GM21576 (cell line): ENCODE measurements at regions not wholly inside any gene's neighbourhood (a gene's known extent, or its start where the extent isn't known, plus 50 kb on each side); places are given as distances from the start of the nearest gene placed in this dataset.
"Not testable (repeated sequence)": the region's sequence is repeated elsewhere in the genome, so short reads cannot be mapped to it uniquely, and the experiment has no call there.

ENCODE experiments used
- ATAC-seq: cut with Tn5 transposase; IDR thresholded peaks from one replicate; pipeline ENCODE4 v1.9.1; 2021; ENCODE audit warnings: mild to moderate bottlenecking, moderate library complexity; ENCODE audit not compliant: unreplicated experiment

DNA sequence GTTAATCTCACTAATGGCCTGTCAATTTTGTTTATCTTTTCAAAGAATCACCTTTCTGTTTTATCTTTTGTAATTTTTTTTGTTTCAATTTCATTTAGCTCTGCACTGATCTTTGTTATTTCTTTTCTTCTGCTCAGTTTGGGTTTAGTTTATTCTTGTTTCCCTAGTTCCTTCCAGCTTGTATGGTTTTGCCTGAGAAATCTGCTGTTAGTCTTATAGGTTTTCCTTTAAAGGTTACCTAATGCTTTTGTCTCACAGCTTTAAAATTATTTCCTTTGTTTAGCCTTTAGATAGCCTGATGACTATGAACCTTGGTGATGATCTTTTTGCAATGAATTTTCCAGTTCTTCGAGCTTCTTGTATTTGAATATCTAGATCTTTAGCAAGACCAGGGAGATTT lies 1869.8 kb upstream of the PCDH20 start:
- ATAC-seq, result no peak

DNA sequence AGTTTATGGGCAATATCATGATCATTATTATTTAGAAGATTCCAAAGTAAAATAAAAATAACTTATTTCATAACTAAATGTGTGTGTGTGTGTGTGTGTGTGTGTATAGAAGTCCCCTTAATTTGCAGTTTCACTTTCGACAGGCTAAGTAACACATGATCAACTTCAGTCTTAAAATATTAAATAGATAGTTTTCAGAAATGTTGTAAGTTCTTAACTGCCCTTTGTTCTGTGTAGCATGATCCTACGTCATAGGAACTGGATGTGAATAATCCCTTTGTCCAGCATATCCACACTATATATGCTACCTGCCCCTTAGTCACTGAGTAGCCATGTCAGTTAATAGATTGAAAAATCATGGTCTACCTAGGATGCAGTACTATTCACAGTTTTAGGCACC lies 1863.5 kb upstream of the PCDH20 start:
- ATAC-seq, result no peak

DNA sequence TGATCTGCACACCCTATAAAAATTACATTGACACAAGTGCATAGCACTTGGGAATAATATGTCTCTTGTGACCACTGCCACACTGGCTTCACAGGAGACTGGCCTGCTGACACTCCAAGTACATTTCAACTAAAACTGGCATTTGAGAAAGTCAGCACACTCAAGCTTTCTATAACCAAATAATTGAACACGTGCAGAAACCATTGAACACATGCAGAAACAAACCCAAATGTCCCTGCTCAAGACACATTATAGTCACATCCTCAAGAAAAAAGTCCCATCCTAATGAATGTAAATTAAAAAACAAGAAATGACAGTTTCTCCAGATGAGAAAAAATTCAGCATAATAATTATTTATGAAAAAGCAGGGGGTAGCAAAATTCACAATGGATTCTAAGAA lies 1859.1 kb upstream of the PCDH20 start:
- ATAC-seq, result no peak

DNA sequence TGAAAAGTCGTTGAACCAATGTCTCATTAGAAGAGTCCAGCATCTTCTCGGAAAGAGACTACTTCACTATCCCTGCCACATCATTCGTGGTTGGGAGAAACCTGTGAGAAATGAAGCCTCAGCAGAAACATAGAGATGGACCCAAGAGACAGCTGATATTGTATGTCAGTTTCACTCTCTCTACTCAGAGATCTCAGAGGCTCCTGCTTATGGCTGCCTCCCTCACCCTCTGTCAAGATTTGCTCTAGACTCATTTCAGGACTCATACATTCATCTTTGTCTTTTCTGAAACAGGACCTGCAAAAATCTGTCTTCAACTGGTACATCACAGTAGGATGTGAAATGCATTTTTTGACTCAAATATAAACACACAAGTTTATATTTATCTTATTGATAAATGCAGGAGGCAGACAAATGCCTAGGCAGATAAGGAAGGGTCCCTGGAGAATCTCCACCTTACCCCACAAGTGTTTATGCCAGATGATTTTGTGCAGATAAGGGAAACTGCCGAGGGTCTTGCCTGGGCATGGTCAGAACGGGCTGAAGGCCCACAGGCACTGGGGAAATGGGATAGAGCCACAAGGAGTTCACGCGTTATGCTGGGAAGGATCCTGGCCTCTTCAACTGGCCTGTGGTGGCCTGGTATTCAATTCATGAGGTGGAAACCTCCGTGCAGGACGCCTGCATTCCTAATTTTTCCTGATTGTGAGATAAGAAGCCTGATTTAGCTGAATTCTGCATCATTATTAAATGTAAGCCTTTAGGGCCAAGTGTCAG lies 1834.0 kb upstream of the PCDH20 start:
- ATAC-seq, result no peak

DNA sequence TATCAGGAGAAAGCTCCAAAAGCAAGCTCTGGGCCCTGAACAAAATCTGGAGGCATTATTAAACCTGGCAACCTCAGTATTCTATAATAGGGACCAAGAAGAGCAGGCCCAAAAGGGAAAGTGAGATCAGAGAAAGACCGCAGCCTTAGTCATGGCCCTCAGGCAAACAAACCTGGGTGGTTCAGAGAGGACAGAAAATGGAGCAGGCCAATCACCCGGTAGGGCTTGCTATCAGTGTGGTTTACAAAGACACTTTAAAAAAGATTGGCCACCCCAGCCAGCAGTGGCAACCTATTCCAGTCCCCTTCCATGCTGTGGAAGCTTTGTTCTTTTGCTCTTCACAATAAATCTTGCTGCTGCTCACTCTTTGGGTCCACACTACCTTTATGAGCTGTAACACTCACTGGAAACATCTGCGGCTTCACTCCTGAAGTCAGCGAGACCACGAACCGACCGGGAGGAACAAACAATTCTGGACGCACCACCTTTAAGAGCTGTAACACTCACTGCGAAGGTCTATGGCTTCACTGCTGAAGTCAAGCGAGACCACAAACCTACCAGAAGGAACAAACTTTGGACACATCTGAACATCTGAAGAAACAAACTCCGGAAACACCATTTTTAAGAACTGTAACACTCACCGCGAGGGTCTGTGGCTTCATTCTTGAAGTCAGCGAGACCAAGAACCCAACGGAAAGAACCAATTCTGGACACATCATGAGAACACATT lies 1821.2 kb upstream of the PCDH20 start:
- ATAC-seq, result not testable (repeated sequence)

DNA sequence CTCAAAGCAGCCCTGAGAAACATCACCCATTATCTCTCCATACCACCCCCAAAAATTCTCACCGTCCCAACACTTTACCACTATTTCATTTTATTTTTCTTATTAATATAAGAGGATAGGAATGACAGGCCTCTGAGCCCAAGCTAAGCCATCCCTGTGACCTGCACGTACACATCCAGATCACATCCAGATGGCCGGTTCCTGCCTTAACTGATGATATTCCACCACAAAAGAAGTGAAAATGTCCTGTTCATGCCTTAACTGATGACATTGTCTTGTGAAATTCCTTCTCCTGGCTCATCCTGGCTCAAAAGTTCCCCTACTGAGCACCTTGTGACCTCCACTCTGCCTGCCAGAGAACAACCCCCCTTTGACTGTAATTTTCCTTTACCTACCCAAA lies 1802.9 kb upstream of the PCDH20 start:
- ATAC-seq, result not testable (repeated sequence)

DNA sequence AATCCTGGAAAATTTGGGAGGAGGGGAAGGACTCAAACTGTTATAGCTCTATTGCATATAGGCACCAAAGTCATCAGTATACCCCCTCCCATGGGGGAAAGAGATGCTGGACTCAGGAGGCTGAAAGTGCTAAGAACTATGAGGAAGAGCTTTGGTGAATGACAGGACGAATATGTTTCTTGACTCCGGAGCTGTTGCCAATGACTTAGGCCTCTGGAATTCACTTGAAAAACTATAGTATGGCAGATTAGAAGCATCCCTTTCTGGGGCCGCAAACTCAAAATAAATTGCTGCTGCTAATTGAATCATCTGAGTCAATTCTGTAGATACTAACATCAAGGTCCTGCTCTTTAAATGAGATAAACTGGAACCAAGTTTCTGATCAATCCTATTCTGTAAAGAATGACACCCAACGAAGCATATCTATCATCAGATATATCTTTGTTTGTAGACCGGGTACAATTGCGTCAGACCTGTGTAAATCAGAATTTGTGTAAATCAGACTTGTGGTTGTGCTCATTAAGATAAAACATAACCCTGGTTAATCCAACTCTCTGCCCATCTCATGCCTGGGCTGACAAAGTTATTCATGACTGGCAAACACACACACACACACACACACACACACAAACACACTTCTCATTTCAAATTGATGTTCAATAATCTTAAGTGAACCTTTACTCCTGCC lies 1793.8 kb upstream of the PCDH20 start:
- no peak for ATAC-seq

DNA sequence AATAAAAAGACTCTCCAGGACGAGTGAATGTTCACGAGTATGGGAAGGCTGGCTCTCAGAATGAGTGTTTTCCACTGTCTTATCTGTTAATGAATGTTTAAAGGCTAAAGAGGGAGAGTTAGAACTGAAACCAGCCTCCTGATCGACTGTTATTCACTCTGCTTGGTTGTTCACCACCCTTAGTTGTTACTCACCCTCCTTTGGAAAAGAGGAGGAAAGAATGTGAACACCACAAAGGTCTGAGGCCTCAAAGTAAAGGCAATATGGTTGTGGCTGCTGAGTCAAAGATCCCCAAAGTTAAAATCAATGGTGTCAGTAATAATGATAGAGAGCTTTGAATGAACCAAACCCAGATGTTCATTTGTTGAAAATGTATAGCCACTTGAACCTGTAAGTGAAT lies 1793.2 kb upstream of the PCDH20 start:
- ATAC-seq, result no peak

DNA sequence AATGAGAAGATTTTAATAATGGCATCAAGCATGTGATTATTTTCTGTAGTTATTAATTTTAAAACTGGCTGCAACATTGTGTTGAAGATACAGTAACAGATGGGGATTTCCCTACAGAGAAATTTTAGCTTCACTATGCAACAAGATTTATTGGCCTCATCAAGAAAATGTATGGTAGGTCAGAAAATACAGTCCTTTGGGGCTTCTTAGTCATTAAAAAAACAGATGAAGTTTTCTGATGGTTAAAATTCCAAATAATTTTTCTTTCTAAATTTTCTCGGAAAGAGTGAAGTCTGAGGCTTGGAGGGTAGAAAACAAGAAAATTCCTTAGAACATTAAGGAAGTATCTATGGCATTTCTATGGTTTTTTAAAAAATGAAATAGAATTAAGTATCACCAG lies 1790.8 kb upstream of the PCDH20 start:
- no peak for ATAC-seq

DNA sequence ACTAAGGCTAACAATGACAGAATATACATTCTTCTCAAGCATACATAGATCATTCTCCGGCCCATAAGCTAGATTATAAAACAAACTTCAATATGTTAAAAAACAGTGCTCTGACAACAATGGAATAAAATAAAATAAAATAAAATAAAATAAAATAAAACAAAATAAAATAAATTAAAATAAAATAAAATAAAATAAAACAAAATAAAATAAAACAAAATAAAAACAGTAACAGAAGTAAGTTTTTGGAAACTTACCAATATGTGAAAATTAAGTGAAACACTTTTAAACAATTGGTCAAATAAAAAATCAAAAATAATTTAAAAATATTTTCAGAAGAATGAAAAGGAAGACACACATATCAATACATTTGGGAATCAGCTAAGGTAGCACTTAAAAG lies 1785.8 kb upstream of the PCDH20 start:
- no peak for ATAC-seq

DNA sequence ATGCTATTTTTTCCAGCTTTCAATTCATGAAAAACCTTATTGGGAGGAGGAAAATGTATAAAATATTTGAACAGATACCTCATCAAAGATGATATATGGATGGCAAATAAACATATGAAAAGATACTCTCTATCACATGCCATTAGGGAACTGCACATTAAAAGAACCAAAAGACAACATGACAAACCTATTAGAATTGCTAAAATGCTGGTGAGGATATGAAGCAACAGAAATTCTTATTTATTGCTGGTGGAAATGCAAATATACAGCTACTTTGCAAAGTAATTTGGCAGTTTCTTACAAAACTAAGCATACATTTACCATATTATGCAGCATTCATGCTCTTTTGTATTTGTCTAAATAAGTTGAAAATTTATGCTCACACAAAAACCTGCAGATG lies 1783.9 kb upstream of the PCDH20 start:
- no peak for ATAC-seq

DNA sequence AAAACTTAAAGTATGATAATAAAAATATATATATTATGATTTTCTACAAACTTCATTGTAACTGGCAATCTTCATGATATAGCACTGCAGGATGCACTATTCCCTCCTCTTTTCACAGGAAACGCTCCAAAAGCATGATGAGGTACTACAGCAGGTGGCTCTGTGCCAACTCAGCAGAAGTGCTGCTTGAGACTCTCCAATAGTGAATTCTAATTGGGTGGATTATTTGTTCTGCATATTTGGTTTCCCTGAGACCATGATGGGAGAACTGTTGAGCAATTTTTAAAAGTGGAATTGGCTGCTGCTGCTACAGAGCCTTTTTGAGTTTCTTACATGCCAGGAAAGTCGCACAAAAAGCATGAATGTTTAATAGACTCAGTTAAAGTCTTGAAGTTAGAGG lies 1782.4 kb upstream of the PCDH20 start:
- no peak for ATAC-seq

DNA sequence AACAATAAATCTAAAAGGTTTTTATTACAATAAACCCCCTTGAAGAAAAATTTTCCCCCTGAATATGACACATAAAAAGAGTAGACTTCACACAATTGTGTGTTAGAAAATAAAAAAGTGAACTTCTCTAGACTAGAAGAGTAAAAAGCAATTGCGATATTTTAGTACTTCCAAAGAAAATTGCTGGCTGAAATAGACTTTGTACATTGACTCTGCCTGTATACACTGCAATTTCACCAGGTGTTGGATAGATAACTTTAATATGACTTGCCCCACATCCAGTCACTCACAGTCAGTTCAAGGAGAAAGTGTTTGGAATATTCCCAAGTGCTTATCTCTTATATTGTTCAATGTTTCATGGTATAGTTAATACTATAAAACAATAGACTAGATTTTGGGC lies 1780.1 kb upstream of the PCDH20 start:
- ATAC-seq, result no peak

DNA sequence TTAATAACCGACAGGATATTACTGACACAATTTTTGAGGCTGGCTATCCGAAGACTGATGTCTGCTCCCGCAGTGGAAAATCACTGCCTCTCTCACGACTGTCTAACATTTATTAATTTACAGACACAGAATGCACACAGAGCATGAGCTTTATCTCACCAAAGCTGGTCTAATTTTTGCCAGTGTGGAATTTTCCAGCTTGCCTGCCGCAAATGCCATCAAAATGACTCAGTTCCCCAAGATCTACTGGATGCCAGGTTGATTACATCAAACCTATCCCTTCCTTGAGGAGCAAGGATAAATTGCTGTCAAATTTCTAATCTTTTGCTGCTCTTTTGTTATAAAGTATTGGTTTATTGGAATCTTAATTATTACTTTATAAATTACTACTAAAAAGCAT lies 1775.1 kb upstream of the PCDH20 start:
- no peak for ATAC-seq

DNA sequence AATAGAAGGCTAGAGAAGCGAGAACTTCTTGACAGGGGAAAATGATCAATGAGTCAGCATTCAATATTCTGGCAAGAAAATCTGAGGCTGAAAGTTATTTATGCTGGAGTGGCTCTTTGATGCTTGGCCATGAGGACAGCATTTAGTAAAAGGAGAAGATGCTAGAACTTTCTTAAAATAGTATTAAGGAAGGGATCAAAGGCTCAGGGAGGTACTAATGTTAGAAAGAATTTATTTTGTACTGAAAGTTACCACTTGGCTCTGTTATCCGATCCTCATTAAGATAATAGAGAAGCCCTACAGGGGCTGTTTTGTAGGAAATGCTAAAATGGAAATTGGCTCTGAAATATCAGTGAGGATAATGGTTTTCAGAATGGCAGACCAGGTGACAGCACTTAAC lies 1774.6 kb upstream of the PCDH20 start:
- no peak for ATAC-seq

DNA sequence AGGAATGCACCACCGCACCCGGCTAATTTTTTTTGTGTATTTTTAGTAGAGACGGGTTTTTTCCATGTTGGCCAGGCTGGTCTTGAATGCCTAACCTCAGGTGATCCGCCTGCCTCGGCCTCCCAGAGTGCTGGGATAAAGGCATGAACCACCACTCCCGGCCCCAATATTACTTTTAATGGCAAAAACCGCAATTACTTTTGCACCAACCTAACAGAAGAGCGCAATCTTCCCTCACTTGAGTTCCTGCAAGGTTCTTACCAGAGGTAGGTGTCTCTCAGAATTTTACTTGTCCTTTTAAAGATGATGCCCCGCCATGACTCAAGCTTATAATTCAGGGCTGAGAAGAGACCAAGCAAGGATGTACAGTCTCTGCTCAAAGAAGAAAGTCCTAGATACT lies 1774.1 kb upstream of the PCDH20 start:
- no peak for ATAC-seq

DNA sequence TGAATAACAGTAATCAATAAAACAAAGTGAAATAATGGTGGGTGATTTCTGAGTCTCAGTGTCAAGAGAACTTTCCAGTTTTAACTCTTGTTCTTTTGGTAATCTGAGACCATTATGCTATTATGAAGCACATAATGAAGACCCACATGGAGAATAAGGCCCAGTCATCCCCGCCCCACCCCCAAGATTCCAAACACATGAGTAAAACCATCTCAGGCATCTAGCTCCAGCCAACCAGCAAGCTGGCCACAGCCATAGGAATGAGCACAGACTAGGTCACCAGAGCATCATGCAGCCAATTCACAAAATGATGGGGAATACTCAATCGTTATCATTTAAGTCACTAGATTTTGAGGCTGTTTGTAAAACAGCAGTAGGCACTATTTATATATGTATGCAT lies 1769.0 kb upstream of the PCDH20 start:
- no peak for ATAC-seq

DNA sequence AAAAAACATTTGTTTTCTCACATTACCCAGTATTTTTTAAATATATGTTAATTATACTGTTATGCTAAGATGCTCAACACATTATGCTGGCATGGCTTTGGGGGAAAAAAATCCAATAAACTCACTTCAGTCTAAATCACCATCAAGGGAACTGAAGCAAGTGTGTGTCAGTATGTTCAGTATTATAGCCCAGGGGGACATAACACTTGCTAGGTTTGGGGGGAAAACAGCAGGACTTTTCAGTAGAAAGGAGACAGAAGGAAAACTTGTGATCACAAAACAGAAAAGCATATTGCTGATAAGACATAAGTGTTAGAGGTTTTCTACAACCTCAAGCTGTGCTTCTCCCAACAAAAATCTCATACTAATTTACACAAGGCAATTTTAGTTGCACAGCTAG lies 1759.9 kb upstream of the PCDH20 start:
- no peak for ATAC-seq

DNA sequence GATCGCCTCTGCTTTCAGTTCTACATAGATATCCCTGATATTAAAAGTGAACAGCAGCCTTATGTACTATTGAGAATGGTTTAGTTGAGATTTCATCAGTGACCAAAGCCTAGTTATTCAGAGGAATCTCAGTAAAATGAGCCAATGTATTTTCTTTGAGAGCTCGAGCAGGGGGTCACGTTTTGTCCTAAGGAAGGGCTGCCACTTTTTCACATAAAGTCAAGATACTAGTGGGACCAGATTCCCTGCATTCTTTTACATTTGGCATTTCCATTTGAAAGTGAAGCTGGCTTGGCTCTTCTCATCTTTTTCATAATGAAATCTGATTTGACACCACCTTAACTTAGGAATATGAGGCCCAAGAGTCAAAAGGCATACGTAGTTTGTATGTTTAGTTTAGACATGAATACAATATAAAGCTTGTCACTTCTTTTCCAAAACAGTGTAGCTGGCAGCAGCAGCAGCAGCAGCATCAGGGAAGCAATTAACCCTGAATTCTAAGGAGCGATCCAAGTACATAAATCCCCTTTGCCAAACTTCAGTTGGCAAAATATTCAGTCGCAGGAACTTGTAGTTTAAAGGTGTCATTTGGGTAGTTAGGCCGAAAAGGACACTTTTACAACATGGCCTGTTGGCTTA lies 1752.2 kb upstream of the PCDH20 start:
- no peak for ATAC-seq

DNA sequence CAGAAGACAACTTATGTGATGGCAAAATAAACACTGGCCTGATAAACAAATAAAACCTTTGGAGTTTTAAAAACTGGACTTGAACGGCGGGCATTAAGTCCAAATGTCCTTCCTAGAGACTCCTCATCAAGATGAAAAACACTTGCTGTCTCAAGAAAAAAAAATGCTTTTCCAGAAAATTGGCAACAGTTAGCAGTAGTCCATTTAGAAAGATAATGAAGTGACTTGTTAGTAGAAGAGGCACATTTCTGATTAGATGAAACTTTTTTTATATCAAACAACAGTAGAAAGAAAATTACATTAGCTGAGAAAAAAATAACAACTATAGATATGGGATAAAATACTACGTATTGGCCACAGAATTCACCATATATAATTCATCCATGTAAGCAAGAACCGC lies 1750.7 kb upstream of the PCDH20 start:
- ATAC-seq, result no peak

DNA sequence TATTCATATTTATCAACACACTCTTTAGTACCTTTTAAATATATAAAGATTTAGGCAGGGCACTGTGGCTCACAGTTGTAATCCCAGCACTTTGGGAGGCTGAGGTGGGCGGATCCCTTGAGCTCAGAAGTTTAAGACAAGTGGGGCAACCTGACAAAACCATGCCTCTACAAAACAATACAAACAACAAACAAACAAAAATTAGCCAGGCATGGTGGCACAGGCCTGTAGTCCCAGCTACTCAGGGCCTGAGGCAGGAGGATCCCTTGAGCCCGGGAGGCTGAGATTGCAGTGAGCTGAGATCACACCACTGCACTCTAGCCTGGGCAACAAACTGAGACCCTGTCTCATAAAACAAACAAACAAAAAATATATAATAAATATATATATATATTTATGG lies 1748.3 kb upstream of the PCDH20 start:
- ATAC-seq, result no peak

DNA sequence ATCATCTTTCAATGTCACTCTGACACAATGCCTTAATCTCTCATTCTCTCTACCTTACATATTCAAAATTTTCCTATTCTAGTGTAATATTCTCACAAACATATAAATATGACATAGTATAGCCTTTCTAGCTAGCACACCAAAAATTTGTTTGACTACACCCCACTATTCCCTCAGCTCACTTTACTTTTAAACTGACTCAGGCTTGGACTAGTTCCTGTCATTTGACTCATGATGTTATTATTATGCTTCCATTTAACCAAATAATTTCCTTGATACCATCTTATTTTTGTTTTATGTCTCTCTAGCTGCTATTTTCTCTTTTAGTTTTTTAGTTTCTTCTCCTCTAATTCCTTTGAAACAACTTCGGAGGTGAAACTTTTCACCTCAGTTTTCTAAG lies 1745.6 kb upstream of the PCDH20 start:
- ATAC-seq, result no peak
